ENCODE measurements at regions not wholly inside any gene's neighbourhood (a gene's known extent, or its start where the extent isn't known, plus 50 kb on each side); places are given as distances from the start of the nearest gene placed in this dataset.
"Not testable (repeated sequence)": the region's sequence is repeated elsewhere in the genome, so short reads cannot be mapped to it uniquely, and the experiment has no call there.

DNA sequence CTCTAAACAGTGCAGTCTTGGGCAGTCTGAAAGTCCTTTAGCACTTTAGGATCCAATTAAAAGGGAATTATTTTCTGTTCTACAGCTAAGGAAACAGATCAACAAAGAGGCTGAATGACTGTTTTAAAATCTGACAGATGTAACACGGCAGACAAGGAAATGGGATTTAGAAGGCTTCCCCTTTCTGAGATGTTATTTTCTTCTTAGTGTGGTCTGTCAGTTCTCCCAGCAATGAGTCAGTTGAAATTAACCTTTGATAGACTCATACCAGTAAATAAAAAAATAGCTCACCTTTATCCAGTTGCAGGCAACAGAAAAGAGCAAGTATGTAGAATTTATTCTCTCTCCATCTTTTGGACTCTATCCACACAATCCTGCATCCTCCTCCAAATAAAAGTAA is 98.1 kb downstream of the NEDD1 start:
- no peak for DNase-seq (ENCODE audit: low spot score)

DNA sequence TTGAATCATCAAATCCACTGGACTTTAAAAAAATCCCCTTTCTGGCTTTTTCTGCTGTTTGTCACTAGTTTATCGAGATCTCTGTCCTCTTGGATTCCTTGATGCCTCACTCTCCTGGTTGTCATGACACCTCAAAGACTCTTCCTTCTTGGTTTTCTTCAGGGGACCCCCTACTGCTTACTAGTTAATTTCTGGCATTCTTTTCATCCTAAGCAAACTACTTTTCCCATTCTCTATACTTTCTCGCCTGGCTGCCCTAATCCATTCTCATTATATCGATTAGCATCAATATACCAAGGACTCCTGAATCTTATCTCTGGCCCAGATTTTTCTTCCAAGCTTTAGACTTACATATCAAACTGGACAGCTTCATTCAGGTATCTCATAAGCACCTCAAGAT is 98.6 kb downstream of the NEDD1 start:
- DNase-seq (ENCODE audit: low spot score), result no peak

DNA sequence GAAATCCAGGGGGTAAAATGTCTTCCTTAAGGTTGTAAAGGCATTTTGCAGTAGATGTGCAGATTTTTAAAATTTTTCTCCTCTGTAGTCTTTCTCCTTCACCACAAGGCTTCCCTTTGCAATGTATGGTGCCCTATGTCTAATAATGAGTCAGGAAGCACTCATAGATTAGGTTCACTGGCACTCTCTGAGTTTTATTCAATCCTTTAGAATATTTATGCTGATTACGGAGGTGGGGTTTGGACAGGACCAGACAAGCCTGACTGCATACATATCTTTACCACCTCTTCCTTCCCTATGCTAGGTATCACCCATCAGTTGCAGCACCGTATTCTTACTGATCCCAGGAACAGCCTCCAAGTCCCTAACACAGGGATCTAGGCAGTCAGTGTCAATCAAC is 99.5 kb downstream of the NEDD1 start:
- DNase-seq (ENCODE audit: low spot score), result no peak

DNA sequence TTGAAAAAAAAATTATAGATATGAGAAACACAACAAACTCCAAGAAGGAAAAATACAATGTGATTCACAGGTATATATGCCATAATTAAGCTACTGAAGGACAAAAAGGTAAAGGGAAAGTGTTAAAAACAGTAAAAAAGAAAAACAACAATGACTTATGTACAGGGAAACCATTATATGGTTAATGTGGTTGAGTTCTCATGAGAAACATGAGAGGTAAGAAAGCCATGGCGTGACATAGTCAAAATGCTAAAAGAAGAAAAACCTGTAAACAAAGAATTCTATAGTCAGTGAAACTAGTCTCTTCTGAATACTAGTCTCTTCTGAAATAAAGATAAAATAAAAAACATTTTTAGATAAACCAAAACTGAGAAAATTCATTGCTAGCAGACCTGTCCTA is 109.1 kb downstream of the NEDD1 start:
- DNase-seq (ENCODE audit: low spot score), result no peak

DNA sequence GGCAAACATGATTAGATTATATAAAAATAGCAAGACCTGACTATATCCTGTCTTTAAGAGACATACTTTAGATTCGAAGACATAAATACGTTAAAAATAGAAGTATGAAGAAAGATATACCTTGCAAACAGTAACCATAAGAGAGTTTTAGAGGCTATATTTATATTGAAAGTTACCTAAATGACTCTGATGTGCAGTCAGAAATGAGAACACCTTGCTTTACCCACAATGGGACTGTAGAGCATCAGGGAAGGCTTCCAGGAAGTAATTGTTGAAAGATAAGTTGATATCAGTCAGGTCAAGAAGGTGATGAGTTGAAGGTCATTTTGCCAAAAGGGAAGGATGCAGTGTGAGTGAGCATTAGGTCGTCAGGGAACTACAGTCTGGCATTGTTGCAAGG is 110.2 kb downstream of the NEDD1 start:
- no peak for DNase-seq (ENCODE audit: low spot score)

DNA sequence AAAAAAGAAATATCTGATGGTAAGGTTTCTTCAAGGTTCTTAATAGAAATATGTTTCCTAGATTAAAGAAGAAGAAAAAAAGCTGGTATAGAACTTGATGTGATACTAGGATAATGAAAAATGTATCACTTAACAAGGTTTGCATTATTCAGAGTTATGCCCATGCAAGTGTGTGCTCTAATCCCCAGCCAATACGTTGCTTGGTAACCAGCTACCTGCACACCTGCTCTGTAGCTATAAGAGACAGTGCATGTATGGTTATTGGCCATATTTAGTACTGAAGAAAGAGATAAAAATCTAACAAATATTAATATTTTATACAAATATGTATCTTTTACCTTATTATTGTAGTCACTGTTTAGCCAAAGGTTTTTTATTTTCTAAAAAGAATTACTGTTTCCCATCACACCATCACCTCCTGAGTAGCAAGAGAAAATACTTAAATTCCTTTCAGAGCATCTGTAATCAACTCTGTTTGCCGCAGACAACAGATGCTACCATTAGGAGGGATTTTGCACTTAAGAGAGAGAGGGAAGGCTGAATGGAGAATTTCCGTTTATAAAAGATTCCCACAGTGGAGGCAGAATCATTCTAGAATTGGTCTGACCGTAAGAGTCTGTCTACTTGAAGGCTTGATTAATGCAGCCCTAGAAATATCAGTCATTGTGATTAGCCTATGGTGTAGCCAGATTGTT is 115.6 kb downstream of the NEDD1 start:
- no peak for DNase-seq (ENCODE audit: low spot score)

DNA sequence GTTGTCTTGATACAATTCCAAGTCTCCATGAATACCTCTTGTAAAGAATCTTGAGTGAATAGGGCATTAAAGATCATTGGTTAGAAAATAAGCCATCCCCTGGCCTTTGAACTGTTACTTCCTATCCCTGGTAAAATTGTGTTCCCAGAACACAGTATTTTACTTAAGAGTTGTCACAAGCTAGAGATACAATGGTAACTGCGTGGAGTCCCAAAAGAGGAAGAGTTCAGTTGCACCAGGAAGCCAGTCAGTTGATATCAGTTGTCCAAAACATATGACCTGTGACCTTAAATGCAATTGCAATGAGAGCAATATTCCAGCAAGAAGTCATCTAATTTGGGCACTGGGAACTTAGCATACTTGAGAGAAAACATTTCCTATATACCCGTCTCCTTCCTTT is 117.3 kb downstream of the NEDD1 start:
- DNase-seq (ENCODE audit: low spot score), result no peak

DNA sequence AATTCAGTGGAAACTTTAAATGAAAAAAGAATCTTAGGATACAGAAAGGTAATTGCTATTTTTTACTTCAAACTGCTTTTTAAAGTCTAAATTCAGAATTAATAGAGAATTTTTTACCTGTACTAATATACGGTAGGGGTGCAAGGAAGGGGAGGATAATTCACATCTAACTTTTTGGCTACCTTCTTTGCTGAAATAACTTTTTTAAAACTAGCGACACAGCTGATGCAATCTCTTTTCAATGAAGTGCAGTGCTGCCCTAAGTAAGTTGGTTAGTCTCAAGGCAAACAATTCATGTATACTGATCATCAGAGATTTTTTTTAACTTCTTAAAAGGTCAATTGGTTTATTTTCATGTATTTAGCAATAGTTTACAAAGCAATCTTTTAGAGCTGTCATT is 119.8 kb downstream of the NEDD1 start:
- no peak for DNase-seq (ENCODE audit: low spot score)

DNA sequence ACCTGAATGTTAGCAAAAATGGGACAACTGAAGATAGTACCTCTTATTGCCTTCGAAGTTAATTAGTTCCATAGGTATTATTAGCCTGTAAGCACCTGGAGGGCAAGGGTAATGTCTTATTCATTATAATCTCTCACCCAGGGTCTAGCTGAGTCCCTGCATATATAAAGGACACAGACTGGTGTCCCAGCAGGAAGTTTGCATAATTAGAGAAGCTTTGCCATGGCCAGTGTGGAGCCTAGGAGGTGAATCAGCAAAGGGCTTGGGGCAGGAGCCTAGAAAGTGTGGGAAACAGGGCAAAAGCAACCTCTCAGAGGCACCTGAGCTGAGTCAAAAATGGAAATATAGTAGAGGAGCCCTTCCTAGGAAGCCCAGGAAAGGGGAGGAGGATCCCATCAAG is 120.4 kb downstream of the NEDD1 start:
- no peak for DNase-seq (ENCODE audit: low spot score)

DNA sequence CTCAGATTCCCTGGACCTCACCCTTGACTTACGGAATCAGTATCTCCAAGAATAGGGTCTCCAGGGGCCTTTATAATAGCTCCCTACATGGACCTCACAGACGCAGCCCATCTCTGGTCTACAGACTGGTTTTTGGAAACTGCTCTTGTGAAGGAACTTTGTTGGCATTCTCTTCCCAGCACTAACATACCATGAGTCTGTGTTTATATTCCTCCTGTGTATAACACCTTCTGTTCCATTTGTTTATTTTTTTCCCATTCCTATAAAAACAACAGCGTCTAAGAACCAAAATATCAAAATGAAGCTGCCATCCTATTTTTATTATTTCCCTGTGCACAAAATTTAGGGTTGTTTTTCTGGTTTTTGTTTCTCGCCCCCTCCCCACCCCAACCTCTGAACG is 131.1 kb downstream of the NEDD1 start:
- DNase-seq (ENCODE audit: low spot score), result no peak

DNA sequence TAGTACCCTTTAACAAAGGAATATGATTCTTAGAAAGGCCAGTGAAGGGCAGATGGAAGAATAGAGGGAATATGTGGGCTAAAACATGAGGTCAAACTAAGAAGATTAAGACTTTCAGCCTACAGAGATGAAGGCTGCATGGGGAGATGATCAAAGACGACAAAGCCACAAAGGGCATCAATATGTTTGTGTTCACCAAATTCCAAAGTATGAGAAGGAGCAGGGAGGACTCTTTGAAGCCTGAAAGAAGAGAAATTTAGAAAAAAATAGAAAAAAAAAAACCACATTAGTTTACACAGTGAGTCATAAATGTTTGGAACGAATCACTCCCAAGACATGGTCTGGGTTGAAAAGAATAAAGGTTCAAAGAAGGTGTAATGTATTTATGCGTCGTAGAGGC is 131.8 kb downstream of the NEDD1 start:
- no peak for DNase-seq (ENCODE audit: low spot score)

DNA sequence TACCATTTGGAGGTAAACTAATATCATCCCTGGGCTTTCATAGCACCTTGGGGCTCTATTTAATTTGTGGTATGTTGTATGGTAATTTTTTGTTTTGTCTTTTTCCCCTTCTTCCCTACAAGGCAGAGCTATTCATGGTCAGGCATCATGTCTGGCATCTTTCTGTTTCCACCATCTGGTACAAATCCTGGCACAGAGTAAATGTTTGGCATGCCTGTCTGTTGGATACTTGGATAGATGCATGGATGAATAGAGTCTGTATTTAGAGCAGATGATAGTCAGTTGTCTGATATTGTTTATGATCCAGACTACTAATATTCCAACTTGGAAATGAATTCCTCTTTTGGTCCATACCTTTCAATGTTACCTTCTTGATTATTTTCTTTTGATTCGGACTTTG is 139.8 kb downstream of the NEDD1 start:
- no peak for DNase-seq (ENCODE audit: low spot score)

DNA sequence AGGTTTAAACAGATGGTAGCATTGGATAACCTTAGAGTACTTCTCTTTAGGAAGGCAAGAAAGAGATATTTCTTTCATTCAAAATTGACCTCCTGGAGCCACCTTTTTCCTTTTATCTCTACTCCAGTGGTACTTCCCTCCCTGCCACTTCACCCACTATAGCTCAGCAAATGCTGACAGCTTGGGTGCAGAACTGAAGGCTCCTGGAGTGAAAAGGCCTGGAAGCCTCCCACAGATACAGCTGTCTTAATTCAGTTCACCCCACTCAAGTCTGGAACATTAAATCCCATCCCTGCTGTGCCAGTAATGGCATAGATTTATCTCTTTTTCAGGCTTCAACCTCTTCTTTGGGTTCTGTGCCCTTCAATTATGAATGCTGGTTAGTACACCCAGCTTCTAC is 140.3 kb downstream of the NEDD1 start:
- DNase-seq (ENCODE audit: low spot score), result no peak

DNA sequence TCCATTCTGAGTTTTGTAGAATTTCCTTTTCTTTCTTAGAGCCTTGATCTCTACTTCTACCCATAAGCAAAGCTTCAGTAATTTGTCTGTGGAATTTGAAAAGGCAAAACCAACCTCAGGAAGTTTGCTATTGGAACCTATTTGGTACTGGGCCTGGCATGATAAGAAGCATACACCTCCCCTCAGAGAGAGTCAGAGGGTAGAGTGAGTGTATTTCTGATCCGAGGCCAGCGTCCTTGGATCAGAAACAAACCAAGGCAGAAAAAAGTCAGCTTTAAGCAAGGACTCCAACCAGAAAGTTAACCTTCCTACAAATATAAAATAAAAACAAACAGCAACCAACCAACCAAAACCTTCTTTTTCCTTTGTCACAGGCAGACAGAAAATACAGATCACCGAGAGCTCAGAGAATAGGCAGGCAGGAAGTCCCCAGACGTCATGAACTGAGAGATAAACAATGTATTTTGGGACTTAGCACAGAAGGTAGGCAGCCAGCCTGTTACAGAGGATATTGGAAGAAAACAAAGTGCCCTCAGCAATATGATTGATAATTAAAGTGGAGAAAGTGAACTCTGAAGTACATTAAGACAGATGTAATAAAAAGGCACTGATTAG is 141.5 kb downstream of the NEDD1 start:
- DNase-seq (ENCODE audit: low spot score), result no peak

DNA sequence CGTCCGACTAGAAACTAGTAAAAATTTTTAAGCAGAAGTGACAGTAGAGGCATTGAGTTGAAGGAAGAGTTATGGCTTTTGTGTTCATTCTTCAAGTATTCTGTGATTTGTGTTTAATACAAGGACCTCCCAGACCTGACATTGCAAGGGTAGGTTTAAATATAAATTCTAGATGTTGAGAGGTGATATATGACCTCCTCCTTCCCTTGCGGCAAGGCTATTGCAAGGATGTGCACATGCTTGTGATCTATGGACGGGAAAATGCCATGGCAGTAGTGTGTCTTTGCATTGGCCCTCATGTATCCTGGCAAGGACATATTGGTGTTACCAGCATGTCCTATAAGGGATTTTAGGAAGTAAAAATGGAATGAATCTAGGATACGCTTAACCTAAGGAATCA is 143.5 kb downstream of the NEDD1 start:
- DNase-seq (ENCODE audit: low spot score), result no peak

DNA sequence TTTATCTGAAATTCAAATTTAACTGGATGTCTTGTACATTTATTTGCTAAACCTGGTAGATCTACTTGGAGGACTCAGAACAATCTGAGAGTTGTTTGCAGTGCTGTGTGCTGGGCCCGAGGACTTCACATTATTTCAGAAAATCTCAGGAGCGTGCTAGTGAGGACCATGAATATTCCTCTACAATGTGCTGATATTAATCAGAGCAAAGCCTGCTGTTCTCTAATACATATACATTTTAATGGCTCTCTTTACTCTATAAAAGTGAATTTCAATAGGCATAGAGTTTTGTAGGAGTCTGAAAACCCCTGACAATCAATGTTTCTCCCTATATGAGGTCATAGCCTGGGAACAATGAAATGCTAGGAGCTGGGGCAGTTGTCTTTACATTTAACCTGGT is 144.3 kb downstream of the NEDD1 start:
- no peak for DNase-seq (ENCODE audit: low spot score)

DNA sequence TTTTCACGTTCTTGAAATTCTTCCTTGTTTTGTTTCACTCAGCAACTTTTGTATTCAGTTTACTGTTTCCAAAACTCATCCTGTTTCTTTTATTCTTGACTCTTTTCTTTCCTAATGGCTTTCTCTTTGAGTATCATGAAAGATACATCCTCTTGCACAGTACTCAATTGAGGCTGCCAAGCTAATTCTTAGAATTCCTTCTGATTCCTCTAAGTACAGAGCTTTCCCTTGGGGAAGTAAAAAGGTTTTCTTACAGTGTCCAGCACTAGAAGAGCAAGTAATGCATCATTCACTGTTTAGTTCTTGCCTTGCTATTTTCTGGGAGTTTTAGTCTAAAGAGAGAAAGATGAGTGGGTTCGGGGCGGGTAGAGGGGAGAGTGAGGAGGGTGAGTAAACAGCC is 154.1 kb downstream of the NEDD1 start:
- no peak for DNase-seq (ENCODE audit: low spot score)

DNA sequence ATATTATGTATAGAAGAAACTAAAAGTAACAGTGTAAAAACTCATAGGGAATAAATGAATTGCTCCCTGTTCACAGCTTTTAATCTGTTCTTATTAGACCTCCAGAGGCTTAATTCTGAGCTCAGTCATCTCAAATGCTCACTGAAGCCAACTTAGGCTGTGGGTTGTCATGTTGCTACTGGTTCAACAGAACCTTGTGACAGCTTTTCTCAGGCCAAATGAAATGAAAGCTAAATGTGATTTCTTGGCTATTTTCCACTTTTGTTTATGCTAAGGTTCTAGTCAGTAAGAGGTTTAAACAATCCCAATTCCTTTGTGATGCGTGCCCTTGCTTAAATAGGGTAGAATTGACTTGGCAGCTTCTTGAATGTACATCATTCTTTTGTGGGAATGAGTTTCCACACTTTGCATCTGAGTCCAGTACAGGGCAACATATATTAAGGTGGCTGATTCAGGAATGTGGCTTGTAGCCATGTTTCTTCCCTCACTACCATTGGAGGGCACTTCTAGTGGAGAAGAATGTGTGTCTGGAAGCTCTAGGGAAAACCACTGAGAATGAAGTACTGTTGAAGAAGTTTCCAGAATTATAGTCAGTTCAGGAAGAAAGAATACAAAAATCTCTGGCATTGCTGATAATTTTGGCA is 156.4 kb downstream of the NEDD1 start:
- no peak for DNase-seq (ENCODE audit: low spot score)

DNA sequence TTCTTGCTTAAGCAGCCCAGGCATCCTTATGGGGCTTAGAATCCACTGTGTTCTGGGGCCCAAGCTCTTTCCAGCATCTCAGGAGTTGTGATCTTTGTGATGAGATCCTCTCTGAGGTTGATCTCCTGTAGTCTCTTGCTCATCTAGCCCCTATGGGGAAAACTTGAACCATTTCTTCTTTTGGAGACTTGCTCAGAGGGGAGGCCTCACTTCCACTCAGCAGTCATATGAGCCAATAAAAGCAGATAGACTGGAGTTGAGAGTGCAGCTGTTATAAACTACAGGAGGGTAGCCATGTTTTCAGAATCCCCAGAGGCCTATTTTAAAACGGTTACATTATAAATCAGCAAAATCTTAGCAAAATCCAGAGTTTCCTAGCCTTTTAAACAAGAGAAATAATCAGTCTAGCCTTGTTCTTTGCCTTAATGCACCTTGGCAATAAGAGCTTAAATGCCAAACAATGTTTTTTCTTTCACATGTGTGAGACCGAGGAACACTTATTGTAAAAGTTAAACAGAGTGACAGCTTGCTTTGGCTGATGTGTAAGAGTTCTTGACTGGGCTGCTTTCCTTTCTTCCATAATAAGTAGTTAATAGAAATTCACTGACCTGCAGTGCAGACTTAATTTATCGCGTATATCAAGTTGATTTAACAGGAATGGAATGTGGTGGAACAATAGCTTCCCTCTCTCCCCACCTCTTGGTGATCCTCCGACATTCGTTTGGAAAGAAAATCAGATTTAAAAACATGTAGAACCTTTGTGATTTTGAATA is 168.3 kb downstream of the NEDD1 start:
- DNase-seq (ENCODE audit: low spot score), result no peak

DNA sequence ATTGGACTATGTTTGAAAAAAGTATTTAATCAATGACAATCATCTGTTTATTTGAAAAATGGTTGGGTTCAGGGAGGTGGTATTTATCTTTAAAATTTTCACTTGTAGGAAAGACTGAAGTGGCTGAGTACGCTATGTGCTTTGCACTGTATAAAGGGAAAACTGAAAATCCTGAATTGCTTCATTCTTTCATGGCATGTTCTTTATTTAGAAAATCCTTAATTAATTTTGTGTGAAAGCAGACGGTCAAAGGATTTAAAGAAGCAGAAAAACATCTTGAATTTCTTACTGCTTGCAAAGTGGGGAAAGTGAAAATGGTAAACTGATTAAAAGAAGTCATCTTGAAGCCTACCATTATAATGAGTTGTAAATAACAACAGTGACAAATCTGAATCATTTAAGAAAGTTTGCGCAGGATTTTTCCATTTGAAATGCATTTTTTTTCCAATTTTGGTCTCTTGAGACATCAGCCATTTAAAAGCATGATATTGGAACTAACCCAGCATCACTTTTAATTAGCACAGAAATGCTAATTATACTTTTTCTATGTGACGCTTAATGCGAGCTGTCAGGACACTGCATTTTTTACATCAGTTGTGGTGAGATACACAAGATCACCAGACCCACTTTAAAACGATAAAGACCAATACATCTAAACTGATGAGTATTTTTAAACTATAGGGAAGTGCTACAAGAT is 169.0 kb downstream of the NEDD1 start:
- DNase-seq (ENCODE audit: low spot score), result no peak

DNA sequence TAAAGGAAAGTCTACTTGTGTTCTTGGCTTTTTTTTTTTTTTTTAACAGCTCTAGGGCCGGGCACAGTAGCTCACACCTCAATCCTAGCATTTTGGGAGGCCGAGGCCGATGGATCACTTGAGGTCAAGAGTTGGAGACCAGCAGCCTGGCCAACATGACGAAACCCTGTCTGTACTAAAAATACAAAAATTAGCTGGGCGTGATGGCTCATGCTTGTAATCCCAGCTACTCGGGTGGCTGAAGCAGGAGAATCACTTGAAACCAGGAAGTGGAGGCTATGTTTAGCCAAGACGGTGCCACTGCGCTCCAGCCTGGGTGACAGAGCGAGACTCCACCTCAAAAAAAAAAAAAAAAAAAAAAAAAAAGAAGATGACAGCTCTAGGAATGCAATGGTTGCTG is 169.9 kb downstream of the NEDD1 start:
- DNase-seq (ENCODE audit: low spot score), result not testable (repeated sequence)

DNA sequence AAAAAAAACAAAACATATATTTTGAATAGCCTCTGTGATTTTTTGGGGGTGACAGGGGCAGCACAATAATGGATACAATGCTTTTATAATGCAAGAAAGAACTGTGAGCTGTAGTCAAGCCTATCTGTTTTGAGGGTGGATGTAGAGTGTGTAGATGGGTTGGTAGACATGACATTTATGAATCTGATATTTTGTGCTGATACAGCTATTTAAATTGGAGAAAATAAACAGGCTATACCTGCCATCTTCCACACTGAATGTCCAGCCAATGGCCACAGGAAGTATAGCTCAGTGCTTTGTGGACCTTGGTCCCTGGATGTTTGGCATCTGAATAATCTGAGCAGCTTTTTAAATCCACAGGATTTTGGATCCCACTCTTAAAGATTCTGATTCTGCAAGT is 175.0 kb downstream of the NEDD1 start:
- DNase-seq (ENCODE audit: low spot score), result no peak
